ENCODE measurements at regions not wholly inside any gene's neighbourhood (a gene's known extent, or its start where the extent isn't known, plus 50 kb on each side); places are given as distances from the start of the nearest gene placed in this dataset.
"Not testable (repeated sequence)": the region's sequence is repeated elsewhere in the genome, so short reads cannot be mapped to it uniquely, and the experiment has no call there.

GRCh38 chr5:97488126-97488668 is 305.1 kb upstream of the RIOK2 start:
- DNase-seq, result no peak

GRCh38 chr5:97489010-97489840 is 306.2 kb upstream of the RIOK2 start:
- no peak for DNase-seq

GRCh38 chr5:97494465-97494864 is 311.4 kb upstream of the RIOK2 start:
- no peak for DNase-seq

GRCh38 chr5:97495301-97495700 is 312.3 kb upstream of the RIOK2 start:
- DNase-seq, result no peak

- DNase-seq, result no peak
These were observed 313.0 kb upstream of the RIOK2 start for GRCh38 chr5:97496037-97496436.

GRCh38 chr5:97498657-97499056 is 315.6 kb upstream of the RIOK2 start:
- no peak for DNase-seq

- DNase-seq, result no peak
These were observed 316.6 kb upstream of the RIOK2 start for GRCh38 chr5:97499605-97500004.

- DNase-seq, result no peak
These were observed 318.4 kb upstream of the RIOK2 start for GRCh38 chr5:97501286-97501964.

- DNase-seq, result no peak
These were observed 318.9 kb upstream of the RIOK2 start for GRCh38 chr5:97501965-97502305.

GRCh38 chr5:97508864-97509263 is 325.8 kb upstream of the RIOK2 start:
- DNase-seq, result no peak

- DNase-seq, result not testable (repeated sequence)
These were observed 336.5 kb upstream of the RIOK2 start for GRCh38 chr5:97519565-97519964.

GRCh38 chr5:97523336-97523735 is 340.3 kb upstream of the RIOK2 start:
- DNase-seq, result not testable (repeated sequence)

GRCh38 chr5:97525780-97526179 is 342.7 kb upstream of the RIOK2 start:
- DNase-seq, result peak; percentile 97

GRCh38 chr5:97528941-97529340 is 345.9 kb upstream of the RIOK2 start:
- DNase-seq, result no peak

- no peak for DNase-seq
These were observed 346.4 kb upstream of the RIOK2 start for GRCh38 chr5:97529354-97529985.

GRCh38 chr5:97531549-97531948 is 348.5 kb upstream of the RIOK2 start:
- DNase-seq, result peak; percentile 67

GRCh38 chr5:97534166-97534565 is 351.1 kb upstream of the RIOK2 start:
- peak; percentile 99 for DNase-seq

- DNase-seq, result no peak
These were observed 353.6 kb upstream of the RIOK2 start for GRCh38 chr5:97536683-97537082.

- no peak for DNase-seq
These were observed 355.9 kb upstream of the RIOK2 start for GRCh38 chr5:97538912-97539311.

- no peak for DNase-seq
These were observed 358.8 kb upstream of the RIOK2 start for GRCh38 chr5:97541864-97542263.

- no peak for DNase-seq
These were observed 359.4 kb upstream of the RIOK2 start for GRCh38 chr5:97542469-97542868.

- no peak for DNase-seq
These were observed 360.1 kb upstream of the RIOK2 start for GRCh38 chr5:97543166-97543565.

- no peak for DNase-seq
These were observed 361.2 kb upstream of the RIOK2 start for GRCh38 chr5:97544240-97544639.

GRCh38 chr5:97544678-97545077 is 361.6 kb upstream of the RIOK2 start:
- no peak for DNase-seq

Measured in MV-4-11 (cell line).